ENCODE measurements at regions not wholly inside any gene's neighbourhood (a gene's known extent, or its start where the extent isn't known, plus 50 kb on each side); places are given as distances from the start of the nearest gene placed in this dataset.

DNA sequence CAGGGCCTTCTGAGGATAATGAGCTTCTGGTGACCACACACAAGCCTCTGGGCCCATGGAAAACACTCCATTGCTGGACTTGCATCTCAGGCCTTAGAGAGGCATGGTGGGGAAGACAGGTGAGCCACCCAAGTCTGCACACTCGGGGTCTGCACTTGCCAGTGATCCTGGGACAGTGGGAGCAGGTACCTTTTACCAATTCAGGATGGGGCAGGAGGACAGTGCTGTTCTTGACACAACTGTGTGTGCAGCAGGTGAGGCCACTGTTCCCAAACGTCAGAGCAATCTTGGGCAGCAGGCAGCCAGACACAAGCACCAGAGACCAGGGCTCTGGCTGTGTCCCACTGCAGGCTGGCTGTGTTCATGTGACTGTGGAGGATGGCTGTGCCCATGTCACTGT is 221.3 kb downstream of the ERMARD start:
- DNase-seq: no peak

DNA sequence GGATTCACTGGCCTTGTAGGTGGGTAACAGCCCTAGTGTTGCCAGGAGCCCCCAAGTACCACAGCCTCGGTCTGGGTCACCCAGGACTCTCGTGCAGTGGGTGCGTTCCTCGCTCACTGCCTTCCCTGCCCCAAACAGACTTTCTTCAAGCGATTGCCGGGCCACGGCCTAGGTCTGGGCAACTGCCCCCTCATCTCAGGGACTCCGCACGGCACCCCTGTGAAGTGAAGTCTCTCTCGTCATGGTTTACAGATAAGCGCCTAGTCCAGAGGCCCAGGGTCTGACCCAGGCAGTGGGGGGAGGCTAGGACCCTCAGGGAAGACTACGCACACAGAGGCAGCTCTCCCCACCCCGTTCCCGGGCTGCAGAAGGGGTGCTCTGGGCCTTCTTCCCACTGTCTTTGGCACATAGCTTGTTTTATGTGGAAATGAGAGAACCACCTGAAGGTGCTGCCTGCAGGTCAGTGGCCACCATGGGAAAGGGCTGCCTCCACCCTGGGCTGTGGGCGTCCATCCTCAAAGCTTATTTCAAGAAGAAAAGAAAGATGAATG is 220.8 kb downstream of the ERMARD start:
- DNase-seq: no peak

DNA sequence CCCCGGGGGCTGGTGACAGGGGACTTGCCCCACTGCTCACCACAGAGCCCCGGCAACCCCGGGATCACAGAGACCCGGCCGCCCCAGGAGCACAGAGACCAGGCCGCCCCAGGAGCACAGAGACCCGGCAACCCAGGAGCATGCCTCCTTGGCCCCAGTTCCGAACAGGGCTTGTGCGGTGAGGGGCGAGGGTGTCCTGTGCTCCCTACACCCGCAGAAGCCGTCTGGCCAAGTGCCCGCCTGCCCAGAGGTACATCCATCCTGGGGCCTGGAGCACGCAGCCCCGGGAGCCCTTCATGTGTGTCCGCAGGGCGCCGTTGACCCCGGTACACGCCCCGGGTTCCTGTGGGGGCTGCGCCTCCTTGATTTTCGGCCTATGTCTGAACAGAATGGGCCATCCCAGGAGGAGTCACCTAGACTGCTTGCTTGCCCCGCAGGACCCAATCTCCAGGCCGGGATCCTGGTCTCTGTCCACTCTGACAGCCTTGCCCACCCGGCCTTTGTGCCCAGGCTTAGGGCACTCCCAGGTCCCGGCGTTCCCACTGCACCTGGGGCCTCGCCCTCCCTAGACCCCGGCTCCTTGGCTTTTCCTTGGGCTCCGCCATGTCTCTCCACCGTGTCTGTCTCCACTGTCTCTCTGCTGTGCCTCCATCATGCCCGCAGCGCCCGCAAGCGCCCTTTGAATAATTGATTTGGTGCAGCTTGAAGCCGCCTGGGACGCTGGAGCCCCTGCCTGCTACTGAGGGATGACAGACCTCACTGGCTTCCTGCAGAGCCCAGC is 219.8 kb downstream of the ERMARD start:
- no peak for DNase-seq

DNA sequence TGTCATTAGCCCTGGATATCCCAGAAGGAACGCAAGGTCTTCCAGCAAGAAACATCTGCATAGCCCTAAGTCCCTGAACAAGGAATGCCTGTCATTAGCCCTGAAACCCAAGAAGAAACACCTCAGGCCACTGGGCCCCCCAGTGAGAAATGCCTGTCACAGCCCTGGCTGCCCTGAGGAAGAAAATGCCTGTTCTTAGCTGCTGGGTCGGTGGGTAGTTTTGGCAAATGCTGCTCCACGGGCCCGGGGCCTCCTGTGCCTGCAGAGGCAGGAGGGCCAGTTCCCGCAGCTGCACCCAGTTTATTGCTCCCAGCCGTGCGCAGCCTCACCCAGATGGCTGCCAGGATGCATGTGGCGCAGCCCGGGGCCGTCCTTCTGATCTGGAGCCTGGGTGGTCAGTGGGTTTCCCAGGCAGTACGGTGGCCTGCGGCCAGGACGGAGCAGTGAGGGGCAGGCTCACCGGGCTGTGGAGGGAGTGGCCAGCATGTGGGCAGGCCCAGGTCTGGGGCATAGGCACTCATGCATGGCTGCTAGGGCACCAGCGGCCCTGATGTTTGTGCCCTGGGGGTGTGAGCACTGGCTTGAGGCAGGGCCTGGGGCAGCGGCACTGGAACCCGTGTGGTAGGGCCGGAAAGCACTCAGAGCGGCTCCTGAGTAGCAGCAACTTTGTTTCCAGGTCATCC is 219.0 kb downstream of the ERMARD start:
- no peak for DNase-seq

DNA sequence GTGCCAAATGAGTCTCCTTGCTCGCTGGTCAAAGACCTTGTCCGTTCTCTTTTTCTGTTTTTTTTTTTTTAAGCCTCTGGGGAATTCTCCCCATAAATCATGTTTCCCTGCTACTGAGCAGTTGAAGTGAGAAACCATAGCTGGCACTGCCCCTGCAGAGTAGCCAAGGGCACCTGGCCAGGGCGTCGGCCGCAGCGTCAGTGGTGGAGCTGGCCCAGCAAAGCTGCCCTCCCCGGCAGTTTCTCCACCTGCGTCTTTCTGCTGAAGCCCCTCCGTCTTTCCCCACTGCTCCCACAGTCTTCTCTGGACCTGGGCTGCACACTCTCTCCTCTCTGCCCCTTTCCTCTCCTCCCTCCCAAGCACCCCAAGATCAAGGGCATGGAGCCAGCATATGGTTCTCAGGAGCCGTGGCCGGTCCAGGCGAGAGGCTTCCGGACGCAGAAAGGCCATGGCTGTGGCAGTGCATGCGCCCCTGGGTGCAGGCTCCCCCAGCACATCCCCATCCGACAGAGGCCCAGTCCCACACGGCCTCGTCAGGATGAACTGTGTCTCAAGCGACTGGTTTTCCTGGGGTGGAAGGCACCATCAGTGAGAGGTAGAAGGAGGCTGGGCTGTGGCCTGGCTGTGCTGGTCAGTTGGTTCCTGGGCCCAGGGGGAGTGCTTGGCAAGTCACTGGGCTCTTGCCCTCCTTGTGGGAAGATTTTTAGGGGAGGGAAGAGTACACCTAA is 218.1 kb downstream of the ERMARD start:
- DNase-seq: no peak

DNA sequence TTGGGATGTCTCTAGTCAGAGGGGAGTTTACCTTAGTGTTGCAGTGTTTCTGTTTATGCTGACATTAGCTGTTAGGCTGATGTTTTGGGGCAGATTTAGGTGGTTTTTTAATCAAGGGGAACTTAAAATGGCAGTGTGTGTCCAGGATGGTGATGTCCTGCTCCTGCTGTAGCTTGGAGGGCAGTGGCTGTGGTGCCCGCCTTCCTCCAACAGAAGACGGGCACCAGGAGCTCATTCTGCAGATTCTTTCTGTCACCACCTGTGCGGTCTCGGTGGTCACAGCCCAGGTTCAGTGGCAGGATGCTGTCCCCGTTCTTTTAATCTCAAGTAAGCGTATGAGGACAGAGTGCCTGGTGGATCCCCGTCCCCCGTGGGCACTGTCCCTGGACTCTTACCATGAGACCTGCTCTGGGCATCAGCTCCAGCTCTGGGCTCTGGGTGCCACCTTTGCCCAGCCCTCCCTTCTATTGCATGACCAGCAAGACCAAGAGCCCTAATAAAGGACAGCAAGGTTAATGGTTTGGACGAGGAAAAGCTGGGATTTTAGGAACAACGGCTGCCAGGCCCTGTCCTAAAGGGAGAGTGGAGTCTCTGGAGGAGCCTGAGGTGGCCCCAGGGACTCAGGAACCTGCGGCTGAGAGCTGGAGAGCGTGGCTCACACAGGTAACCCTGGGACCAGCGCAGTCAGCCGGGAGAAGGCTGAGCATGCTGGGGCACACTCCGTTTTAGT is 217.3 kb downstream of the ERMARD start:
- DNase-seq: no peak

DNA sequence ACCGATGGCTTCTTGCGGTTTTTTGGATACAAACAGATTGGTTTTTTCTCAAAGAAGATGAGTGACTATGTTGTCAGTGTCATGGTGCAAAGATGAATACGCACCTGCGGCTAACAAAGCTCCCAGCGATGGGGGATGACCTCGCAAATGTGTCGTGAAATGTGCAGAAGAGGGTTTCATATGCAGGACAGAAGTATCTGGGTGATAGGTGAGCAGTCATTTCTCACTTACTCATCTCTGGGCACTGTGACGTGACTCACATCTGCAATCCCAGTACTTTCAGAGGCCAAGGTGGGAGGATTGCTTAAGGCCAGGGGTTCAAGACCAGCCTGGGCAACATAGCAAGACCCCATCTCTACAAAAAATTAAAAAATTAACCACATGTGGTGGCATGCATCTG is 216.3 kb downstream of the ERMARD start:
- DNase-seq: no peak

DNA sequence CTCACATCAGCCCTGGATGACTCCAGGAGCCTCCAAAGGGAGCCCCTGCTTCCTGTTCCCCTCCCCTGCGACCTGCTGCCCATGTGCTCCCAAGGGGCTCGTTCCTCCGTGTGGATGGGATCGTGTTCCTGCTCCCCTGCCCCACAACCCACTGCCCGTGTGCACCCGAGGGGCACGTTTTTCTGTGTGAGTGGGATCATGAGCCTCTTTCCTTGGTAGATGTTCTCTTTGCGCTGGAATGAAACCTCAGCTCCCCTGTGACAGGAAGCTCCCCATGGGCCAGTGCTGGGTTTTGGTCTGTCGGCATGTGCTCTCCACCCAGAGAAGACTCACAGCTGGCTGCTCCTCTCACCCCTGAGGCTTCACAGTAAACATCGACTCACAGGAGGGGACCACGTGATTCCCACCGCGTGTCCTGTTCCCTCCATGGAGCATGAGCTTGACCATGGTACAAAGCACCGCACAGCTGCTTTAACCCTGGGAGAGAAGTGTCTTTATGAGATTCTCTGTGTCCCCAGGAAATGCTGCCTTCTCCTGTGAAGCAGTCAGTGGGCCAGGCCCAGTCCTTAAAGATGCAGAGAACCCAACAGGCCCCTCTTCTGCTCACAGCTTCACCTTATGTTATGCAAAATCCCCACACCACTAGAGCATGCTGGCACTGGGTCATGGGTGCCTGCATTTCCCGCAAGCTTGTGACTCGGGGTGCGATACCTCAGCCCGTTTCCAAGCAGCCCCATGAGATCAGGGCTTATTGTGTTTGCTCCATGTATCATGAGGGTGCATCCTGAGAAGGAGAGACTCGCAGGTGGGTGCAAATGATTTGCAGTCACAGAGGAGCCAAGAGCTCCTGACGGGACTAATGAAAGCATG is 215.1 kb downstream of the ERMARD start:
- no peak for DNase-seq

DNA sequence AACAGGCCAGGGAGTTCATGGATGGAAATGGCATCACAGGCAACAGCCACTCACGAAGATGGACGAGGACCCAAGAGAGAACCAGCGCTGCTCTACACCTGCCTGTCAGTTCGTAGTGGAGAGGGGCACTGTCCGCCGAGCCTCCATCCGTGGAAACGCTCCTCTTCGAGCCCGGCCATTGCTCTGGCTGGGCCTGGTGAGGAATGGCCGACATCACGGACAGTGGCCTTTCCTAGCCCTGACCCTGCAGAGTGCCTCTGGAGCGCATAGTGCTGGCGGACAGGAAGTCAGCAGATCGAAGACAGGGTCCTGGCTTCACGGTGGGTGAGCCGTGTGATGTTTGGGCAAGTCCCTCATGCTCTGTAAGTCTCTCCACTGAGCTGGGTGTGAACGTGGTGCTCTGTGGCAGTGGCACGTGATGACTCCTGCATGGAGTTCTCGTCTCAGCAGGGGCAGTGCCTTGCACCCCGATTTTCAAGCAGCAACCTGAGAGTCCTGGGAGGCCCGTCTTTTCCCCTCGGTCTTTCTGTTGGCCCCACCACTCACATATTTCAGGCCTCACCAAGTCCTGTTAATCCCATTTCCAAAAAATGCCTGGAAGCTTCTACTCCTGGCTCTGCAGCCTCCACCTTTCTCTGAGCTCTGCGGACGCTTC is 214.4 kb downstream of the ERMARD start:
- DNase-seq: no peak

DNA sequence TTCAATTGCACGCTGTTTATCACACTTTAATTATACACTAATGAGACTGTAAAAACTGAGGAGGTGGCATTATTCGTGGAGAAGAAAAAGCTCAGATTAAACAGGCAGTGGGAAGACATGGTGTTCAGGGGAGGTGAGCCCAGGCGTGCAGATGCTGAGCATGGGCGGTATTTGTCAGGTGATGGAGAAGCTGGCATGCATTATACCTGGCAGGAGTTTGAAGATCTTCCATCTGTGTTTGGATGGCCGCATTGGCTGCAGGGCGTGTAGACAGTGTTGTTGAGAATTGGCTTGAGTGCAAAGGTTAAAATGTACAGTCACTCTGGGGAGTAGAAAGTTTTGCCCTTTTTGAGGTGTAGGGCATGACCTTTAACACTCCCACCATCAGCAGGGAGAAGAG is 213.8 kb downstream of the ERMARD start:
- DNase-seq: no peak

DNA sequence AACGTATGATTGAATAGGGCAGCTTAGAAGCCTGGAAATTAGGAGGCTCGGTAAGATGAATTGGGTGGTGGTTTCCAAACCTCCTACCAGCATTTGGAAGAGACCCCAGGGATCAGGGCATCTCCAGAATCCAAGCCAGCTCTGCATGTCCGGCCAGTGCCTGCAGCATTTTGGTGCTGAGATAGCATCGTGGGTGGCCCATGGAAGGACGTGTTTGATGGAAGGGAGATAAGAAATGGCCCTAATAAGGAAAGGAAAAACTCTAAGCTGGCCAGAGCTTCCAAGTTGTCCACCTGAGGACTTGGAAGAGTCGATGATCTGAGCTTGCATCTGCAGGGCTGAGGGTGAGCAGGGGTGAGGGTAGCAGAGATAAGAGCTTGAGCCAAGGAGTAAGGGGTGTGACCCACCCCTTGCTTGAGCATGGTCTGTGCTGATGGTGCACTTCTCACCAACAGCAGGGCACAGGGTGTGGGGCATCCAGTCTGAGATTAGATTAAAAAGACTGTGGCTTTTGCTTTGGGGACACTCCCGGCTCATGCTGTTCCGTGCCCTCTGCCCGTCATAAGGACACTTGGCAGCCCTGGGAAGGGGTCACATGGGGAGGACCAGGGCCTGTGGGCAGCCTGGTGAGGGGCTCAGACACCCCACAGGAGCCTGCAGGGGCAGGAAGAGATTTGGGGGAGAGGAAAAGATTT is 213.2 kb downstream of the ERMARD start:
- no peak for DNase-seq

DNA sequence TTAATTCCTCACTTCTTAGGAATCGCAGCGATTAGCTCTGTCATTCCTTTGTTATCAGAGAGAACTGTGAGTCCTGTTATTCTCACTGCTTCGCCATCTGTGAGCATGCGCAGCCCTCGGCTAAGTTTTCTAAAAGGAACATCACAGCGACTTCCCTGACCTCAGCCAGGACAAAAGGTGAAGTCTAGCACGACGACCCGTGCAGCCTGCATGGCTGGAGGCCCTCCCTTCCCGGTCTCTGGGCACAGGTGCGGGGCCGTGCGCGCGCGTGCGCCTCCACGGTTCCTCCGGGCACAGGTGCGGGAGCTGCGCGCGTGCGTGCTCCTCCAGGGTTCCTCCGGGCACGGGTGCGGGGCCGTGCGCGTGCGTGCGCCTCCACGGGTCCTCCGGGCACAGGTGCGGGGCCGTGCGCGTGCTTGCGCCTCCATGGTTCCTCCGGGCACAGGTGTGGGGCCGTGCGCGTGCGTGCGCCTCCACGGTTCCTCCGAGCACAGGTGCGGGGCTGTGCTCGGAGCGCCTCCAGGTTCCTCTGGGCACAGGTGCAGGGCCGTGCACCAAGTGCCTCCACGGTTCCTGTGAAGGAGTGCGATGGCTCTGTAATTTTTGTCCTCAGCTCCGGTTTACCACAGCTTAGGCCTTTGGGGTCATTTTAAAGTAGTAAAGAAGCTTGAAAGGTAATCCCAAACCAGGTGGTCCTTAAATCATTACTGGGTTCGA is 212.3 kb downstream of the ERMARD start:
- DNase-seq: no peak

DNA sequence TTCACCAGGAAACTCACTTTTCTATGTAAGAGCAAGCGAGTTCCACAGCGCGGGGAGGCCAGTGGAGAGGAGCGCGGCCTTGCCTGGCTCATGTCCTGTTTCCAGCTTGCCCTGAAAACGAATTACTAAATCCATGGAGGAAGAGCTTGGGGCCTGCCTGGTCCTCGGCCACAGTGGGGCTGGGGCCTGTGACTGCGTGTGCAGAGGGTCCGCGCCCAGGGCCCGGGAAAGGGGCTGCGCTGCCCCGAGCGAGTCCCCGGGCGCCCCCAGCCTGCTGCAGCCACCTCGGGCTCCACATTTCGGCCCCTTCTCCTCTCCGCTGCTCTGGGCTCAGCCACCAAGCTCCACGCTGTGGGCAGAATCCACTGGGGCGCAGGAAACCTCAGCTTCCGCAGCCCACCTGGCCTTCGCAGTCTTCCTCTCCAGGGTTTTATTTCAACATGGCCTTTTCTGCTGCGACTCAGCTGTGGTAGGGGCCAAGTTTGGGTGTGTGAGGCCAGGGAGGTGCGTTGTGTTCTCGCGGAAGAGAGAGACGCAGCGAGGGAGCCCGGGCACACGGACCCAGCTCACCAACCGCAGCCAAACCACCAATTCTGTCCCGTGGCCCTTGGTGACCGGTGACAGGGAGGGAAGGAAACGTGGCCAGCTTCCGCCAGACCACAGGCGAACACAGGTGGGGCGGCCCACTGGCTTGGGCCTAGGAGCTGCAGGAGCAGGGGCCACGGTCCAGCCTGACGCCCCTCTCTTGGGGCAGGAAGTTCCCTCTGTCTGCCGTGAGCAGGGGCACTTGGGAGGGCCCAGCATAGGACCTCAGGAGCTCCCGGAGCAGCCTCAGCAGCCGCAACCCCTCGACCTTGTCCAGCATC is 211.4 kb downstream of the ERMARD start:
- DNase-seq: no peak

DNA sequence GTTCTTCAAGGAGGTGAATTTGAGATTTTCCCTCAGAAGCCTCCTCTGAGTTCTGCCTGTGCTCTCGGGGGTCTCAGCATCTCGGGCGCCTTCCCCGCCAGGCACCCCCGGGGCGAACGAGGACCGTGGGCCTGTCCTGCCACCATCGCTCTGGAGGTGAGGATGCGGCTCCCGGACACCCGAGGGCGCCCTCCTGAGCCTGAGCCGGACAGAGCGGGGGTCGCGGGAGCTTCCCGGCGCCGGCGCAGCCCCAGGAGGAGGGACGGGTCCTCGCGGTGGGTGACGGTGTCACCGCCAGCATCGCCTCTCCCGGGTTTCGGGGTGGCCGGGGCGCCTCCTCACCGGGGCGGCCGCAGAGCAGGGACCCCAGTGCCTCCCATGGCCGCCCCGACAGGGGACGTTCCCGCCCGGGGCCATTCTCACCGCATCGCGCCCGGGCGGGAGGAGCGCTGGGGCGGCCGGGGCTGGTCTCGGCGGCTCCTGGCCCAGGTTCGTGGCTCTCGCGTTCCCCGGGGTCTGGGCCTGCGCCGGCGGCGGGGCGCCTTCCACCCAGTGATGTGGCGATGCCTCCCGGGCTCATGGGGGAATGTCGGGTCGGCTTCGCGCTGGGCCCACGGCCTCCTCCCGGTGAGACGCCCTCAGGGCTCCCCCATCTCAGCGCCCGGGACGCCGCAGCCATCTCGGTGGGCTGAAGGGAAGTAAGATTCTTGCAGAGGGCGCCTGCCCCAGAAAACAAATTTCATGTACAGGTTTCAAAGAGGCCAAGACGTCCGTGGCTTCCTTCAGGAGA is 210.5 kb downstream of the ERMARD start:
- DNase-seq: no peak

DNA sequence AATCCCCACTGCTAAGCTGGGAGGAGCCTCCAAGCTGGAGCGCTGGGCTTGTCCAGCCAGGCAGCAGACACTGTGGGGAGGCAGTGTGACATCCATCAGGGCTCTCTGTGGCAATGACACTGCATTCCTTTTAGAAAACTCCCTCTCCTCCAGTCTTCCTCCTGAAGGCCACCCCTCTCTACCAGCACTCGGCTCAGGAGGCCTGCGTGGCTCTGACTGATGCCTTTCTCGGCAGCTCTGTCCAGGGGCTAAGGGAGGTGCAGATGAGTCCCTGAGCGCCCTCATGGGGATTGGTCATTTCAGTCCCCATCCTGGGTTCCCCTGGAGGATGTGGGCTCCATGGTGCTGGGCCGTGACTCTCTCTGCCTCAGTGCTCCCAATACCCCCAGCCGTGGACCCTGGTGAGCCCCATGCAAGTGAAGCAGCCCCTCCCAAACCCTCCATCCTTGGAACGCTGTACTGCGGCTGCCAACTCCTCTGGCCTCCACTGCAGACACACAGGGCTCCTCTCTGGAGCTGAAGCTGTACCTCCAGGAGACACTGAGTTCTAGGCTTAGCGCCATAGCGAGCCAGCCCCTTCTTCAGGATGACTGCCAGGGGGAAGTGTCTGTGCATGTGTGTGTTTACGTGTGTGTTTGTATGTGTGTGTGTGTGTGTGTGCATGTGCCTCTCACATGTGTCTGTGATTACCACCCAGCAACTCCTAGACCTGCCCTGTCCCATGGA is 209.6 kb downstream of the ERMARD start:
- no peak for DNase-seq

DNA sequence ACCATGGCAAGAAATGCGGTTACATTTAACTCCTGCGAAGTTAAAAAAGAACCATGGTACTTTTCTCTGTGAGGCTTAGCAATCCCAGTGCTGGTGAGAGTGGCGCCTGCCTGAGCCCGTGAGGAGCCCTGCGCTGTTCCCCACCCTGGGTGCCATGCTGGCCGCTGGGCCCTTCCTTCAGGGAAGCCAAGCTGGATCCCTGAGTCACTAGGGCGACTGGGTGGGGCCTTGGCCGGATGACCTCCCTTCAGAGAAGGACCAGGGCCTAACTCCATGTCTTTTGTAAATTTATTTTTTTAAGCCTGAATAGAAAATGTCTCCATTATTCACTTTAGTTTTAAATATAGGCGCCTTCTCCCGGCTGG is 209.1 kb downstream of the ERMARD start:
- DNase-seq: no peak

DNA sequence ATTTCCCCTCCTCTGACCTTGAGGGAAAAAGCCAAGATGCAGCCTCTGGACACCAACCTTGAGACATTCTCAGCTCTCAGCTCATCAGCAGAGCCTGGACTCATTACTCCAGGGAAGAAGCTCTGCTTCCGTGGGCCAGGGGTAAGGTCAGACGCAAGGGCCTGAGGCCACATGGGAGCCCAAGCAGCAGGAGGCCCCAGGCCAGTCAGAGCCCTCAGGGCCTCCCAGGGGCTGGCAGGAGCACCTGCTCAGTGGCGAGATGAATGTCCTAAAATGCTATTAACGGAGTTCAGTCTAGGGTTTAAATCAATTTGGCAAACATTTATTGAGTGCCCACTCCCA is 208.6 kb downstream of the ERMARD start:
- no peak for DNase-seq

Data from activated T-cell treated with anti-CD3 and anti-CD28 coated beads for 4 hours (primary cell).